Mucosa of gallbladder (tissue), 1 donor: ENCODE measurements at regions not wholly inside any gene's neighbourhood (a gene's known extent, or its start where the extent isn't known, plus 50 kb on each side); places are given as distances from the start of the nearest gene placed in this dataset.

ENCODE experiments used
- DNase-seq: peaks from one replicate; pipeline ENCODE4 v3.0.0-alpha.2; 2020; ENCODE audit warnings: low spot score
- donor health status: DM: no; HTN: no; CAD: no.

- DNase-seq: no peak
Observed at GRCh38 chr1:240033406-240033805, 58.3 kb upstream of the FMN2 start.

- DNase-seq: no peak
Observed at GRCh38 chr1:240036526-240036925, 55.2 kb upstream of the FMN2 start.
